ENCODE measurements at regions not wholly inside any gene's neighbourhood (a gene's known extent, or its start where the extent isn't known, plus 50 kb on each side); places are given as distances from the start of the nearest gene placed in this dataset.

DNA sequence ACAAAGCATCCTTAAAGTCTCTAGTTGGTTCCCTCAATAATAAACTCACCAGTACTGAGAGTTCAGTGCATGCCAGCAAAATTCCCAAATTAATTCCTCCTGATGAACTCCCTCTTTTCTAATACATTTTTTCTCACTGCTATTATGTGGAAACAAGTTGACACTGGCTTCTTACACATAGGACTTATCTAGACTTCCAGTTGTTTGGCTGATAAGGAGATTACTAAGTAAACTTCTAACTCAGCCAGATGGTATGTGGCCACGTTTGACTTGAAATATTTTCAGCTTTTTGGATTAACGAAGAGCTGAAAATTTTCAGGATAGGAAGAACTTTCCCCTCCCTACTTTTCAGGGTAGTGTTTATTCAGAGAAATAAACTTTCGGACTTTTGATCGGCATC lies 1154.2 kb upstream of the TENM4 start:
- Histone ChIP-seq H3K4me1 (ENCODE audit: control insufficient read depth, low read depth, low read length) (peaks cover 8% of the 10 kb centered on the region), H3K4me3 (ENCODE audit: low read length) (no peak overlapping the region), H3K27me3 (ENCODE audit: control insufficient read depth, insufficient read depth, low read length) (no peaks in the 10 kb centered on the region), H3K27ac (ENCODE audit: low read length) (no peak overlapping the region), H3K36me3 (ENCODE audit: control insufficient read depth, low read depth, low read length) (no peaks in the 10 kb centered on the region), H3K9me3 (ENCODE audit: control insufficient read depth, low read depth, low read length) (no peaks in the 10 kb centered on the region), H3K9ac (ENCODE audit: low read length) (no peak overlapping the region)

DNA sequence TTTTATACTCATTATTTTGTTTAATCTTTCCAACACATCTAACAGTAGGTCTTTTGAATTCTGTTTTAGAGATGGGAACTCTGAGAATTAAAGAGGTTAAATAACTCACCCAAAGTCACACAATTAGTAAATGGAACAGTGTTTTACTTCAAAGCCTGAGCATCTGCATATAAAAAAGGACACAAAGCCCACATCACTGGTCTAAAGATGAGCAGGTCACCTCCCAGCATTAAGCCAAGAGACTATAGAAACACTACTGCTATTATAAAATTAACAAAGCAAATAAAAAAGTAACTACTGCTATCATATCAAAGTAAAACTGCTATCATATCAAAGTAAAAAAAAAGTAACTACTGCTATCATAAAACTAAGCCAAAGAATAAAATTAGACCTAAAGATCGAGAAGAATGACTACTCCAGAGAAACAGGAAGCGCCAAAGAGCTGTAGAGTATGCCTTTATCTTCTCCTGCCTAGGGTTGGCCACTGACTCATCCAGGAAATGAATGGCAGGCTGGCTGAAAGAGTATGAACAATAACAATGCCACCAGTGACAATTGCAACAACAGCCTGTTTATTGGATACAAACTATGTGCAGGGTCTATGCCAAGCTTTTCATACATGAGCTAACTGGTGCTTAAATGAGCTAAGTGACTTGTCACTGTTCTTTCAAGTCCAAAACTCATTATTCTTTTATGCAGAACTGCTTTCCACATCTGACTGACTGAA lies 1153.0 kb upstream of the TENM4 start:
- H3K9ac ChIP-seq (ENCODE audit: low read length) = no peak overlapping the region
- no peaks in the 10 kb centered on the region for H3K36me3 ChIP-seq (ENCODE audit: control insufficient read depth, low read depth, low read length)
- H3K4me1 ChIP-seq (ENCODE audit: control insufficient read depth, low read depth, low read length) = peaks cover 8% of the 10 kb centered on the region
- no peak overlapping the region for H3K27ac ChIP-seq (ENCODE audit: low read length)
- no peak overlapping the region for H3K4me3 ChIP-seq (ENCODE audit: low read length)
- no peaks in the 10 kb centered on the region for H3K9me3 ChIP-seq (ENCODE audit: control insufficient read depth, low read depth, low read length)
- no peaks in the 10 kb centered on the region for H3K27me3 ChIP-seq (ENCODE audit: control insufficient read depth, insufficient read depth, low read length)

DNA sequence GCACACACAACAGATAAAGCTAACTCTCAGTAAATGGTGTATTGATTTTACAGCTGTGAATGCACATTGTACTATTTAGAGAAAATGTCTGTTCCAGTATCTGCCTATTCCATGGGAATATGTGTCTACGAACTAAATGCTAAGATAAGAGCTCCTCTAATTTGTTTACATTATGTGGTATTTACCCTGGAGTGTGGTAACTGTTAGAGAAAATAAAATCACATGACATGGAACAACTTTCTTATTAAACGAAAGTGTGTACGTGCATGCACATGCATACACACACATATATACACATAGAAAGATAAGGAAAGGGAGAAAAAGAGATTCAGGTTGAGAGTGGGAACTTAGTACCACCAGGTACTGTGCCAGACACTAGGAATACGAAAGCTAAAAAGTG lies 1151.7 kb upstream of the TENM4 start:
- H3K4me1 ChIP-seq (ENCODE audit: control insufficient read depth, low read depth, low read length) = peaks cover 8% of the 10 kb centered on the region
- no peaks in the 10 kb centered on the region for H3K9me3 ChIP-seq (ENCODE audit: control insufficient read depth, low read depth, low read length)
- H3K9ac ChIP-seq (ENCODE audit: low read length) = no peak overlapping the region
- no peaks in the 10 kb centered on the region for H3K27me3 ChIP-seq (ENCODE audit: control insufficient read depth, insufficient read depth, low read length)
- H3K4me3 ChIP-seq (ENCODE audit: low read length) = no peak overlapping the region
- no peak overlapping the region for H3K27ac ChIP-seq (ENCODE audit: low read length)
- no peaks in the 10 kb centered on the region for H3K36me3 ChIP-seq (ENCODE audit: control insufficient read depth, low read depth, low read length)

DNA sequence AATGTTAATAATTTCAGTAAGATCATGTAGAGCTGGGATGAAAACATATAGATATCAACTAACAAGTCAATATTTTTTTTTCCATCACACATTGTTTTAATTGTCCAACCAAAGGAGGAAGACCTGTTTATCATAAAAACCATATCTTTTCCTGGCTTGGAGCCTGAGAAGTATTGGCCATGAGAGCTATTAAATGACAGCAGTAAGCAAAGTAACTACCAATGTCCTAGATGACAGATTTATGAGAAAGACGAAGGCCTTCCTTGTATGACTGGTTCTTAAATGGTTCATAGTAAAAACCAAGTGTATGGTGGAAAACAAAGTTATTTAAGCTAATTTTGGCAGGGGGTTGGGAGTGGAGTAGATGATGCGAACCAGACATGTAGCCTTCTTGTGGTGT lies 1147.1 kb upstream of the TENM4 start:
- no peaks in the 10 kb centered on the region for H3K36me3 ChIP-seq (ENCODE audit: control insufficient read depth, low read depth, low read length)
- H3K4me1 ChIP-seq (ENCODE audit: control insufficient read depth, low read depth, low read length) = peaks cover 8% of the 10 kb centered on the region
- H3K27ac ChIP-seq (ENCODE audit: low read length) = no peak overlapping the region
- H3K4me3 ChIP-seq (ENCODE audit: low read length) = no peak overlapping the region
- no peaks in the 10 kb centered on the region for H3K27me3 ChIP-seq (ENCODE audit: control insufficient read depth, insufficient read depth, low read length)
- no peaks in the 10 kb centered on the region for H3K9me3 ChIP-seq (ENCODE audit: control insufficient read depth, low read depth, low read length)
- H3K9ac ChIP-seq (ENCODE audit: low read length) = no peak overlapping the region

DNA sequence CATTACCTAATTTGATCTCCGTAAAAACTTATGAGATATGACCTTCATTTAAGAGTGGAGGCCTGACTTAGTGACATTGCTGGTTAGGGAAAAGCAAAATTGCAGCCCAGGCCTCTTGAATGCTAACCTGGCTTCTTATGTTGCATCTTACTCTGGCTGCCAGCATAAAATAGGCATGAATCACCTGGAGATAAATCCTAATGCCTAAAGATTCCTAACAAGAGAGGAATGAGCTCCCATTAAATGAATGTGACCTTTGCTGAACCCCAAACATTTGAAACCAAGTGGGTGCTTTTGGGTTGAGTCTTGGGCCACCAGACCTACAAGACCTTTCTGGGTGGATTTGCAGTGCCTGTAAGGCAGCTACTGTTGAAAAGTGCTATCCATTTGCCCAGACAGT lies 1145.6 kb upstream of the TENM4 start:
- no peak overlapping the region for H3K9ac ChIP-seq (ENCODE audit: low read length)
- no peak overlapping the region for H3K27ac ChIP-seq (ENCODE audit: low read length)
- H3K4me3 ChIP-seq (ENCODE audit: low read length) = no peak overlapping the region
- H3K27me3 ChIP-seq (ENCODE audit: control insufficient read depth, insufficient read depth, low read length) = no peaks in the 10 kb centered on the region
- H3K36me3 ChIP-seq (ENCODE audit: control insufficient read depth, low read depth, low read length) = no peaks in the 10 kb centered on the region
- peaks cover 8% of the 10 kb centered on the region for H3K4me1 ChIP-seq (ENCODE audit: control insufficient read depth, low read depth, low read length)
- no peaks in the 10 kb centered on the region for H3K9me3 ChIP-seq (ENCODE audit: control insufficient read depth, low read depth, low read length)

DNA sequence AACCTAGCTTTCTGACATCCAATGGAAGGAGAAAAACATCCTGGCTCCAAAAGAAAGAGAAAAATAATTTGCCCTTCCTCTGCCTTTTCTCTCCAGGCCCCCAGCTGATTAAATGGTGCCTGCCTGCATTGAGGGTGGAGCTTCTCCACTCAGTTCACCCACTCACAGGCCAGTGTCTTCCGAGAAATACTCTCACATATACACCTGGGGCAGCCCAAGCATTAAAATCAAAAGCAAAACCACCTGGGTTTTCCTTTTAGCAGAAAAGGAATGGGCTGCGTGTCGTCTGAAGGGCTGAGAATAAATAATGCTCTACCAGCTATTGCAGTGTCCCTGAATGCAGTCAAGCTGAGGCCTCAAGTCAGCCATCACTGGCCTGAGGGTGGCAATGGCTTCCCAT lies 1143.8 kb upstream of the TENM4 start:
- Histone ChIP-seq H3K4me3 (ENCODE audit: low read length) (no peak overlapping the region), H3K36me3 (ENCODE audit: control insufficient read depth, low read depth, low read length) (no peaks in the 10 kb centered on the region), H3K27ac (ENCODE audit: low read length) (no peak overlapping the region), H3K9ac (ENCODE audit: low read length) (no peak overlapping the region), H3K4me1 (ENCODE audit: control insufficient read depth, low read depth, low read length) (peaks cover 8% of the 10 kb centered on the region), H3K9me3 (ENCODE audit: control insufficient read depth, low read depth, low read length) (no peaks in the 10 kb centered on the region), H3K27me3 (ENCODE audit: control insufficient read depth, insufficient read depth, low read length) (no peaks in the 10 kb centered on the region)

DNA sequence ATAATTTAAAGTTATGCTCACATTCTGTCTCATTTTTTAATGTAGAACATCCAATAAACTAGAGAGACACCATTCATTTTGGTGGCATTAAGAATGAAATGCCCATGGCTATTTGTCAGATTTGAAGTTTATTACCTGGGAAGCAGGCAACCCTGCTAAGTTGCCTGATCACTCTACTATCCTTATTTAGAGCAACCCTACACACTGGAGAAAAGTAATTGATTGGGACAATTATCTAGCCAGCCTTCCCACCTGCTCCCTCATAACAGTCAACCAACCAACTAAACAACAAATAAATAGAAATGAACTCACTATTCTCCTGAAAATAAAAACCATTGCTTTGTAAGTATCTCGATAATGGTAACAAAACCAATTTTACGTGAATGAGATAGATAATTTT lies 1129.0 kb upstream of the TENM4 start:
- Histone ChIP-seq H3K27ac (ENCODE audit: low read length) (no peak overlapping the region), H3K9ac (ENCODE audit: low read length) (no peak overlapping the region), H3K4me1 (ENCODE audit: control insufficient read depth, low read depth, low read length) (no peaks in the 10 kb centered on the region), H3K36me3 (ENCODE audit: control insufficient read depth, low read depth, low read length) (no peaks in the 10 kb centered on the region), H3K9me3 (ENCODE audit: control insufficient read depth, low read depth, low read length) (peaks cover 6% of the 10 kb centered on the region), H3K27me3 (ENCODE audit: control insufficient read depth, insufficient read depth, low read length) (no peaks in the 10 kb centered on the region), H3K4me3 (ENCODE audit: low read length) (no peak overlapping the region)

DNA sequence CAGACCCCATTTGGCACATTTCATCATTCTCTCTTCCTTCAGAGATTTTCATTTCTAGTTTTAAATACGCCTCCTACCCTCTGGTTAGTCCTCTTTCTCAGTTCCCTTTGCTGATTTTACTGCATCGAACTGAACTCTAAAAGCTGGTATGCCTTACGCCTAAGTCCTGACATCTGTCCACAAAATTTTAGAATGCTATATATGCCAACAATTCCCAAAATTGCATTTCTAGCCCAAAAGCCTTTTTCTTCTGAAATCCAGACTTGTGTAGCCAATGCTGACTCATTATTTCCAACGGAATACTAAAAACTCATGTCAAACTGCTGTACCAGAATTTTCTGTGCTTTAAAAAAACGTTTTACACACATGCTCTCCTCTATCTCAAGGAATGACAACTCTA lies 1124.4 kb upstream of the TENM4 start:
- Histone ChIP-seq H3K4me3 (ENCODE audit: low read length) (no peak overlapping the region), H3K9ac (ENCODE audit: low read length) (no peak overlapping the region), H3K9me3 (ENCODE audit: control insufficient read depth, low read depth, low read length) (no peaks in the 10 kb centered on the region), H3K27me3 (ENCODE audit: control insufficient read depth, insufficient read depth, low read length) (no peaks in the 10 kb centered on the region), H3K4me1 (ENCODE audit: control insufficient read depth, low read depth, low read length) (peaks cover 12% of the 10 kb centered on the region), H3K36me3 (ENCODE audit: control insufficient read depth, low read depth, low read length) (no peaks in the 10 kb centered on the region), H3K27ac (ENCODE audit: low read length) (no peak overlapping the region)

DNA sequence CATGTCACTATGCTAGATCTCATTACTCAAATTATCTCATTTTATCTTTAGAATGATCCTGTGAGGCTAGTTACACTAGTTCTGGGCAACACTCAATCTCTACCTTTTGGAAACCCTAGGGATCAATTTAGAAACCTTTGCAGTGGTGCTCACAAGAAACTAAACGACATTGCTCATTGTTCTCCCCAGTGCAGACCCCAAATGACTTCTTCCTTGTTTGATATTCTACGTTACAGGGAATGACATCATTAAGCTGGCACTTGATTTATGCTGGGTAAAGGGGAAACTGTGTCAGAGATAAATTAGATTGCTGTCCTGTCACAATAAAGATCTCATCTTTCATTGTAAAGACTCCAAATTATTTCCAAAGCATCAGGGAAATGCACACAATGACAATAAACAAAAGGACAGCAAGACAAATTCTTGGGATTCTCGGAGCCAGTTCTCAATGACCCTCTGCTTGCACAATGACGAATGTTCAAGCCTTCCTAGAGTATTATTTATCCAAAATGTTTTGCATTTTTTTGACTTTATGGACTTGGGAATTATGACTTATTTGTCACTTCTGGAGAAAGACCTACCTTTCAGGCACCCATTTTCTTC lies 1121.8 kb upstream of the TENM4 start:
- Histone ChIP-seq H3K27me3 (ENCODE audit: control insufficient read depth, insufficient read depth, low read length) (no peaks in the 10 kb centered on the region), H3K9ac (ENCODE audit: low read length) (no peak overlapping the region), H3K36me3 (ENCODE audit: control insufficient read depth, low read depth, low read length) (no peaks in the 10 kb centered on the region), H3K4me1 (ENCODE audit: control insufficient read depth, low read depth, low read length) (peaks cover 12% of the 10 kb centered on the region), H3K27ac (ENCODE audit: low read length) (no peak overlapping the region), H3K4me3 (ENCODE audit: low read length) (no peak overlapping the region), H3K9me3 (ENCODE audit: control insufficient read depth, low read depth, low read length) (no peaks in the 10 kb centered on the region)

DNA sequence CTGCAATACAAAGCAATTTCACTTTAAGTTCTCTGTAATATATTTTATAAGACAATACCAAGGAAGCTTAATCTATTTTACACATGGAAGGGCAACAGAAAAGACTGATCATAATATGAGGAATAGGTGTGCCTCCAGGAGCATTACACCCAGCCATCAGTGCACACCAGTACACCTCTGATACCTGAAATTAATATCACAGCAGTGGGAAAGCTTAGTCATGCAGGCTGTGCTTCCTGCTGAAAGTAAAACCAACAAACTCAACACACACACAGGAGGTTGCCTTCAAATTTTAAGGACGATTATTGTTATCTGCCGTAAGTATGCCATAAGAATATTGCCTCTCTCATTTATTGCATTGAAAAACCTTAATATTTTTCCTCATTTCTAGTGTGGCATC lies 1119.1 kb upstream of the TENM4 start:
- H3K9ac ChIP-seq (ENCODE audit: low read length) = no peak overlapping the region
- no peak overlapping the region for H3K4me3 ChIP-seq (ENCODE audit: low read length)
- H3K4me1 ChIP-seq (ENCODE audit: control insufficient read depth, low read depth, low read length) = peaks cover 12% of the 10 kb centered on the region
- H3K36me3 ChIP-seq (ENCODE audit: control insufficient read depth, low read depth, low read length) = no peaks in the 10 kb centered on the region
- H3K27me3 ChIP-seq (ENCODE audit: control insufficient read depth, insufficient read depth, low read length) = no peaks in the 10 kb centered on the region
- no peak overlapping the region for H3K27ac ChIP-seq (ENCODE audit: low read length)
- no peaks in the 10 kb centered on the region for H3K9me3 ChIP-seq (ENCODE audit: control insufficient read depth, low read depth, low read length)

DNA sequence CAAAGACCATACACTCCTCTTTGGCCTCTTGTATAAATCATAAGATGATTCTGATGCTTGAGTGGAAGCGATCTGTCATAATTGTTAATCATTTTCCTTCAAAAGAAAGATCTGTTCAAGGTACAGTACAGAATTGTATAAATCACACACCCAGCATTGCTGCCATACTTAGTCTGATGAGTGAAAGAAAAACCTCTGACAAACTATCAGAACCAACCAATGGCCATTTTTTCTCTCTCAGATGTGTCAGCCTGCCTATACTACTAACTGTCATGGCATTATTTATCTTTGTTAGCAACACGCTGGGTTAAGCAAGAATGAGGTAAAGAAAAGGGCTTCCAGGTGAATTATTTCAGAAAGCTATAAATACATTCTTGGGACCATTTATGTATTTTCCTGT lies 1112.7 kb upstream of the TENM4 start:
- Histone ChIP-seq H3K9me3 (ENCODE audit: control insufficient read depth, low read depth, low read length) (no peaks in the 10 kb centered on the region), H3K4me3 (ENCODE audit: low read length) (no peak overlapping the region), H3K27me3 (ENCODE audit: control insufficient read depth, insufficient read depth, low read length) (no peaks in the 10 kb centered on the region), H3K36me3 (ENCODE audit: control insufficient read depth, low read depth, low read length) (no peaks in the 10 kb centered on the region), H3K4me1 (ENCODE audit: control insufficient read depth, low read depth, low read length) (no peaks in the 10 kb centered on the region), H3K9ac (ENCODE audit: low read length) (no peak overlapping the region), H3K27ac (ENCODE audit: low read length) (no peak overlapping the region)

DNA sequence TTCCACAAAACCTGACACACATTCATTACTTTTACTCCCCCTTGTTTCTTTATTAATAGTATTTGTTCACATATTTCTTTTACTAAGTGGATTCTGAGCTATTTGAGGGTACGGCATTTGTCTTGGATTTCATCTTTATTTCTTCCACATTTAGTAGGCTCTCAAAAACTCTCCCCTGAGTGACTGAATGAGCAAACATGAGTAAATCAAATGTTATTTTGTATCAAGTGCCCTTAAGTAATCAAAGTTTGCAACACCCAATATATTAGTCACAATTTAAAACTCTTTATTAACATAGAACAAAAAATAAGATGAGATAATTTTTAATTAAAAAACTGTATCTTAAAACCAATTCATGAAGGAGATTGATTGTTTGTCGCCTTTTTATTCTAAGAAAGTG lies 1101.9 kb upstream of the TENM4 start:
- H3K27me3 ChIP-seq (ENCODE audit: control insufficient read depth, insufficient read depth, low read length) = no peaks in the 10 kb centered on the region
- H3K9ac ChIP-seq (ENCODE audit: low read length) = no peak overlapping the region
- no peaks in the 10 kb centered on the region for H3K36me3 ChIP-seq (ENCODE audit: control insufficient read depth, low read depth, low read length)
- no peaks in the 10 kb centered on the region for H3K4me1 ChIP-seq (ENCODE audit: control insufficient read depth, low read depth, low read length)
- H3K9me3 ChIP-seq (ENCODE audit: control insufficient read depth, low read depth, low read length) = no peaks in the 10 kb centered on the region
- H3K4me3 ChIP-seq (ENCODE audit: low read length) = no peak overlapping the region
- H3K27ac ChIP-seq (ENCODE audit: low read length) = no peak overlapping the region
